ENCODE measurements at regions not wholly inside any gene's neighbourhood (a gene's known extent, or its start where the extent isn't known, plus 50 kb on each side); places are given as distances from the start of the nearest gene placed in this dataset.
A peak's percentile ranks its signal among the peaks of the same experiment; 100 is the strongest.

DNA sequence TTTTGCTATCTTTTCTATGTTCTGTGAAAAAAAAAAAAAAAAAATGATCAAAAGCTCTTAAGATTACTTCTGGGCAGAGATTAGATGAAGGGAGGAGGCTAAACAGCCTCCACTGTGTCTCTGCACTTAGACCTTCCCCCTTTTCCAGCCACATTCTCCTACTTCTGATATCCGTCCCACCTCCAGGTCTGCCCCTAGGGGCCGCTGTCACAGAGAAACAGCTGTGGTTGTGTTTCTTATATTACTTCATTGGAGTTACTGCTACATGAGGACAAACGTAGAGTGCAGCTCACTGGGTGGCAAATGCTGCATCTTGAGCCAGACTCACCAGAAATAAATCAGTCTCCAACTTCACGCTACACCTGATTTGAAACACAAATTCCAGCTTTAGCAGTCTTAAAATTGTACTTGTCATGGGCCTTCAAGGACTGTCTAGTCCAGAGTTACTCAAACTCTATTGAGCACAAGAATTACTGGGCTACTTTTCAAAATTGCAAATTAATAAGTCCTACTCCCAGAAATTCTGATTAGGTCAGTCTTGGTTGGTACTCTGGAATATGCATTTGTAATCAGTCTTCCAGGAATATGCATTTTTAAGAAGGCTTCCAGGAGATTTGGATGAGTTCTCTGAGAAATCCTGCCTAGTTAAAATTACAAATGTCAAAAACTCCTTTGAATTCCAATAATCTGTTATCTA lies 125.2 kb upstream of the PTBP2 start:
- FAIRE-seq (peak; percentile 83), DNase-seq (ENCODE audit: low read depth in 1 of 2, low spot score in 2 of 2) (peak; percentile 50 to 82)
- Histone ChIP-seq H3K9me3 (ENCODE audit: insufficient read depth in 2 of 2, low read depth in 1 of 2, low read length in 1 of 2) (0 out of 4 replicates have a peak, but pooled peaks cover 0 to 9% of the 10 kb centered on the region in 2 experiments), H3K14ac (ENCODE audit: insufficient read length) (no peak overlapping the region), H2BK20ac (ENCODE audit: low read length) (no peak overlapping the region), H4K20me1 (replicated peaks in 1 of 2; ENCODE audit: control insufficient read depth in 1 of 2, insufficient read depth in 2 of 2, low read length in 2 of 2) (no peaks in the 10 kb centered on the region), H2BK5ac (ENCODE audit: low read depth, low read length) (no peak overlapping the region), H3K4me2 (ENCODE audit: insufficient read depth in 1 of 2, low read depth in 2 of 2, low read length in 2 of 2) (no peak overlapping the region), H3K36me3 (ENCODE audit: control insufficient read depth in 2 of 4, insufficient read depth in 4 of 4, low read length in 3 of 4) (no peaks in the 10 kb centered on the region), H3K18ac (ENCODE audit: extremely low read depth, low read length) (no peak overlapping the region), H3K4ac (replicated peaks; ENCODE audit: insufficient read length, low read depth, low read length) (no peak overlapping the region), H3K4me1 (replicated peaks in 1 of 4; ENCODE audit: control insufficient read depth in 3 of 4, insufficient read depth in 4 of 4, low read length in 3 of 4) (peaks cover 0 to 7% (median under 1%) of the 10 kb centered on the region in 4 experiments; a peak in 3 of 7 replicates), H3K56ac (replicated peaks; ENCODE audit: insufficient read length, low read depth, low read length) (no peak overlapping the region), H3K79me2 (ENCODE audit: control insufficient read depth in 1 of 2, insufficient read depth in 2 of 2, low read length in 2 of 2) (no peaks in the 10 kb centered on the region), H3K27ac (ENCODE audit: low read depth, low read length) (no peak overlapping the region), H2BK15ac (ENCODE audit: low read length) (no peak overlapping the region), H2AFZ (ENCODE audit: low read length) (no peak overlapping the region), H2BK12ac (ENCODE audit: low read depth, low read length) (no peak overlapping the region), H3K9ac (replicated peaks in 1 of 4; ENCODE audit: extremely low read depth in 1 of 4, low read depth in 3 of 4, low read length in 3 of 4) (no peak overlapping the region), H4K91ac (replicated peaks; ENCODE audit: insufficient read length, low read length) (no peak overlapping the region), H2AK5ac (ENCODE audit: low read depth, low read length) (no peak overlapping the region; the same call in 1 of the 2 replicates), H3K79me1 (ENCODE audit: low read depth, low read length) (no peaks in the 10 kb centered on the region), H3K23me2 (ENCODE audit: low read depth, low read length) (no peaks in the 10 kb centered on the region), H4K5ac (ENCODE audit: insufficient read length, low read depth, low read length) (no peak overlapping the region), H3K23ac (ENCODE audit: insufficient read length) (no peak overlapping the region), H3K4me3 (ENCODE audit: extremely low read depth in 1 of 4, insufficient read depth in 2 of 4, low read depth in 3 of 4, low read length in 4 of 4) (no peak overlapping the region), H3K27me3 (replicated peaks in 1 of 4; ENCODE audit: control insufficient read depth in 3 of 4, extremely low read depth in 1 of 4, insufficient read depth in 3 of 4, low read length in 3 of 4) (no peaks in the 10 kb centered on the region), H2BK120ac (replicated peaks; ENCODE audit: low read depth, low read length) (no peak overlapping the region), H4K8ac (ENCODE audit: extremely low read depth, insufficient read depth, low read length) (no peak overlapping the region)
- WGBS, 2 experiments (ENCODE audit: extremely low coverage in 1 of 2, insufficient coverage in 1 of 2, insufficient read length in 1 of 2, insufficient replicate concordance in 2 of 2, low coverage in 1 of 2, low lambda C conversion rate in 2 of 2, missing lambda C conversion rate in 1 of 2): 42% methylated on average over 4 of the region's 4 CpGs; no CpG with 5 or more reads in 1 of the 2 experiments
- ChIA-PET POLR2A (ENCODE audit: partially characterized antibody) (no interaction called here), CTCF (ENCODE audit: partially characterized antibody) (interaction anchor here (0.6 to 3.9 kb wide), 31 partner anchors 8 to 664 kb away, joined by 3 to 44 read pairs (median 3); partner anchors contain the start of gene PTBP2)
- TF ChIP-seq, protein P1, sequence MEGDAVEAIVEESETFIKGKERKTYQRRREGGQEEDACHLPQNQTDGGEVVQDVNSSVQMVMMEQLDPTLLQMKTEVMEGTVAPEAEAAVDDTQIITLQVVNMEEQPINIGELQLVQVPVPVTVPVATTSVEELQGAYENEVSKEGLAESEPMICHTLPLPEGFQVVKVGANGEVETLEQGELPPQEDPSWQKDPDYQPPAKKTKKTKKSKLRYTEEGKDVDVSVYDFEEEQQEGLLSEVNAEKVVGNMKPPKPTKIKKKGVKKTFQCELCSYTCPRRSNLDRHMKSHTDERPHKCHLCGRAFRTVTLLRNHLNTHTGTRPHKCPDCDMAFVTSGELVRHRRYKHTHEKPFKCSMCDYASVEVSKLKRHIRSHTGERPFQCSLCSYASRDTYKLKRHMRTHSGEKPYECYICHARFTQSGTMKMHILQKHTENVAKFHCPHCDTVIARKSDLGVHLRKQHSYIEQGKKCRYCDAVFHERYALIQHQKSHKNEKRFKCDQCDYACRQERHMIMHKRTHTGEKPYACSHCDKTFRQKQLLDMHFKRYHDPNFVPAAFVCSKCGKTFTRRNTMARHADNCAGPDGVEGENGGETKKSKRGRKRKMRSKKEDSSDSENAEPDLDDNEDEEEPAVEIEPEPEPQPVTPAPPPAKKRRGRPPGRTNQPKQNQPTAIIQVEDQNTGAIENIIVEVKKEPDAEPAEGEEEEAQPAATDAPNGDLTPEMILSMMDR (IDR thresholded peaks at IDR 0.05; ENCODE audit: control extremely low read depth in 1 of 3, insufficient read depth in 1 of 3, low read depth in 1 of 3, low read length in 3 of 3): peak; percentile 63 to 89 (median 76)
- TF ChIP-seq, protein P2, sequence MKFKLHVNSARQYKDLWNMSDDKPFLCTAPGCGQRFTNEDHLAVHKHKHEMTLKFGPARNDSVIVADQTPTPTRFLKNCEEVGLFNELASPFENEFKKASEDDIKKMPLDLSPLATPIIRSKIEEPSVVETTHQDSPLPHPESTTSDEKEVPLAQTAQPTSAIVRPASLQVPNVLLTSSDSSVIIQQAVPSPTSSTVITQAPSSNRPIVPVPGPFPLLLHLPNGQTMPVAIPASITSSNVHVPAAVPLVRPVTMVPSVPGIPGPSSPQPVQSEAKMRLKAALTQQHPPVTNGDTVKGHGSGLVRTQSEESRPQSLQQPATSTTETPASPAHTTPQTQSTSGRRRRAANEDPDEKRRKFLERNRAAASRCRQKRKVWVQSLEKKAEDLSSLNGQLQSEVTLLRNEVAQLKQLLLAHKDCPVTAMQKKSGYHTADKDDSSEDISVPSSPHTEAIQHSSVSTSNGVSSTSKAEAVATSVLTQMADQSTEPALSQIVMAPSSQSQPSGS (IDR thresholded peaks at IDR 0.05; ENCODE audit: low read length): 0 out of 2 replicates have a peak, but pooled peaks have one; percentile 53
- no peak for TF ChIP-seq GTF2F1 (IDR thresholded peaks at IDR 0.05; ENCODE audit: borderline replicate concordance, low read depth, low read length)
- peak; percentile 45 for TF ChIP-seq TEAD4 (IDR thresholded peaks at IDR 0.05; ENCODE audit: low read depth, low read length)
- TF ChIP-seq CREB1 (IDR thresholded peaks at IDR 0.05): 0 out of 2 replicates have a peak, but pooled peaks have one; percentile 14

Data from H1 (cell line).